ENCODE measurements at regions not wholly inside any gene's neighbourhood (a gene's known extent, or its start where the extent isn't known, plus 50 kb on each side); places are given as distances from the start of the nearest gene placed in this dataset.

GRCh38 chr18:2082676-2083075 lies 488.6 kb downstream of the METTL4 start:
- DNase-seq, result no peak

GRCh38 chr18:2083691-2084090 lies 487.6 kb downstream of the METTL4 start:
- peak in 1 of 2 experiments; percentile 46 for DNase-seq

- DNase-seq, result no peak
Measured at GRCh38 chr18:2086439-2086838, 484.9 kb downstream of the METTL4 start.

- peak; percentile 69 to 90 for DNase-seq
Measured at GRCh38 chr18:2087877-2088673, 483.2 kb downstream of the METTL4 start.

GRCh38 chr18:2089396-2089795 lies 481.9 kb downstream of the METTL4 start:
- no peak for DNase-seq

GRCh38 chr18:2091937-2092336 lies 479.4 kb downstream of the METTL4 start:
- DNase-seq, result no peak

- no peak for DNase-seq
Measured at GRCh38 chr18:2096551-2096950, 474.8 kb downstream of the METTL4 start.

- no peak for DNase-seq
Measured at GRCh38 chr18:2100694-2101213, 470.6 kb downstream of the METTL4 start.

GRCh38 chr18:2102022-2102421 lies 469.3 kb downstream of the METTL4 start:
- no peak for DNase-seq

GRCh38 chr18:2103299-2103698 lies 468.0 kb downstream of the METTL4 start:
- no peak for DNase-seq

GRCh38 chr18:2104620-2105462 lies 466.5 kb downstream of the METTL4 start:
- peak in 1 of 2 experiments; percentile 44 for DNase-seq

- DNase-seq, result no peak
Measured at GRCh38 chr18:2108591-2108990, 462.7 kb downstream of the METTL4 start.

- no peak for DNase-seq
Measured at GRCh38 chr18:2111456-2111855, 459.8 kb downstream of the METTL4 start.

GRCh38 chr18:2112435-2113045 lies 458.8 kb downstream of the METTL4 start:
- no peak for DNase-seq

GRCh38 chr18:2114289-2114688 lies 457.0 kb downstream of the METTL4 start:
- no peak for DNase-seq

- no peak for DNase-seq
Measured at GRCh38 chr18:2114765-2115164, 456.5 kb downstream of the METTL4 start.

- DNase-seq, result no peak
Measured at GRCh38 chr18:2121224-2121623, 450.1 kb downstream of the METTL4 start.

GRCh38 chr18:2123077-2123476 lies 448.2 kb downstream of the METTL4 start:
- no peak for DNase-seq

GRCh38 chr18:2134364-2134763 lies 436.9 kb downstream of the METTL4 start:
- DNase-seq, result peak in 1 of 2 experiments; percentile 20

- no peak for DNase-seq
Measured at GRCh38 chr18:2135309-2135708, 436.0 kb downstream of the METTL4 start.

- DNase-seq, result no peak
Measured at GRCh38 chr18:2138552-2138951, 432.8 kb downstream of the METTL4 start.

- no peak for DNase-seq
Measured at GRCh38 chr18:2139691-2140090, 431.6 kb downstream of the METTL4 start.

GRCh38 chr18:2143636-2144035 lies 427.7 kb downstream of the METTL4 start:
- DNase-seq, result no peak
